ENCODE measurements at regions not wholly inside any gene's neighbourhood (a gene's known extent, or its start where the extent isn't known, plus 50 kb on each side); places are given as distances from the start of the nearest gene placed in this dataset.

GRCh38 chr5:8410618-8411017 lies 541.7 kb downstream of the MTRR start:
- no peaks in the 10 kb centered on the region for H3K4me1 ChIP-seq (ENCODE audit: control insufficient read depth in 2 of 2, insufficient read depth in 2 of 2, low read length in 1 of 2)
- H3K9me3 ChIP-seq (ENCODE audit: control insufficient read depth in 2 of 2, insufficient read depth in 1 of 2, low read depth in 1 of 2, low read length in 1 of 2) = peaks cover 0 to 3% of the 10 kb centered on the region in 2 donors
- no peaks in the 10 kb centered on the region for H3K27me3 ChIP-seq (ENCODE audit: control insufficient read depth in 1 of 2, insufficient read depth in 2 of 2, low read length in 2 of 2)
- no peak overlapping the region for H3K27ac ChIP-seq (ENCODE audit: low read depth in 2 of 2, low read length in 1 of 2)
- no peak overlapping the region for H3K4me3 ChIP-seq (ENCODE audit: low read depth in 1 of 2, low read length in 2 of 2)
- 76% methylated on average over 4 of the region's 4 CpGs for WGBS, 2 donors
- no peaks in the 10 kb centered on the region for H3K36me3 ChIP-seq (ENCODE audit: control insufficient read depth in 2 of 2, insufficient read depth in 2 of 2, low read length in 1 of 2)

- H3K4me1 ChIP-seq (ENCODE audit: control insufficient read depth in 2 of 2, insufficient read depth in 2 of 2, low read length in 1 of 2) = no peaks in the 10 kb centered on the region
- peaks cover 0 to 3% of the 10 kb centered on the region in 2 donors for H3K9me3 ChIP-seq (ENCODE audit: control insufficient read depth in 2 of 2, insufficient read depth in 1 of 2, low read depth in 1 of 2, low read length in 1 of 2)
- no peaks in the 10 kb centered on the region for H3K27me3 ChIP-seq (ENCODE audit: control insufficient read depth in 1 of 2, insufficient read depth in 2 of 2, low read length in 2 of 2)
- H3K27ac ChIP-seq (ENCODE audit: low read depth in 2 of 2, low read length in 1 of 2) = no peak overlapping the region
- H3K36me3 ChIP-seq (ENCODE audit: control insufficient read depth in 2 of 2, insufficient read depth in 2 of 2, low read length in 1 of 2) = no peaks in the 10 kb centered on the region
- H3K4me3 ChIP-seq (ENCODE audit: low read depth in 1 of 2, low read length in 2 of 2) = no peak overlapping the region
- WGBS, 2 donors = 55 to 61% methylated on average over 7 of the region's 7 CpGs
Measured at GRCh38 chr5:8413975-8414374, 545.0 kb downstream of the MTRR start.

GRCh38 chr5:8417316-8418048 lies 548.5 kb downstream of the MTRR start:
- 37 to 42% methylated on average over 4 of the region's 4 CpGs for WGBS, 2 donors
- H3K9me3 ChIP-seq (ENCODE audit: control insufficient read depth in 2 of 2, insufficient read depth in 1 of 2, low read depth in 1 of 2, low read length in 1 of 2) = no peaks in the 10 kb centered on the region
- no peak overlapping the region for H3K27ac ChIP-seq (ENCODE audit: low read depth in 2 of 2, low read length in 1 of 2)
- H3K4me3 ChIP-seq (ENCODE audit: low read depth in 1 of 2, low read length in 2 of 2) = no peak overlapping the region
- no peaks in the 10 kb centered on the region for H3K4me1 ChIP-seq (ENCODE audit: control insufficient read depth in 2 of 2, insufficient read depth in 2 of 2, low read length in 1 of 2)
- no peaks in the 10 kb centered on the region for H3K27me3 ChIP-seq (ENCODE audit: control insufficient read depth in 1 of 2, insufficient read depth in 2 of 2, low read length in 2 of 2)
- no peaks in the 10 kb centered on the region for H3K36me3 ChIP-seq (ENCODE audit: control insufficient read depth in 2 of 2, insufficient read depth in 2 of 2, low read length in 1 of 2)

GRCh38 chr5:8418049-8418426 lies 549.1 kb downstream of the MTRR start:
- no peaks in the 10 kb centered on the region for H3K4me1 ChIP-seq (ENCODE audit: control insufficient read depth in 2 of 2, insufficient read depth in 2 of 2, low read length in 1 of 2)
- no peaks in the 10 kb centered on the region for H3K27me3 ChIP-seq (ENCODE audit: control insufficient read depth in 1 of 2, insufficient read depth in 2 of 2, low read length in 2 of 2)
- H3K9me3 ChIP-seq (ENCODE audit: control insufficient read depth in 2 of 2, insufficient read depth in 1 of 2, low read depth in 1 of 2, low read length in 1 of 2) = no peaks in the 10 kb centered on the region
- H3K4me3 ChIP-seq (ENCODE audit: low read depth in 1 of 2, low read length in 2 of 2) = no peak overlapping the region
- H3K36me3 ChIP-seq (ENCODE audit: control insufficient read depth in 2 of 2, insufficient read depth in 2 of 2, low read length in 1 of 2) = no peaks in the 10 kb centered on the region
- 26 to 42% methylated on average over 3 of the region's 3 CpGs for WGBS, 2 donors
- no peak overlapping the region for H3K27ac ChIP-seq (ENCODE audit: low read depth in 2 of 2, low read length in 1 of 2)

GRCh38 chr5:8429778-8430758 lies 561.1 kb downstream of the MTRR start:
- Histone ChIP-seq H3K4me3 (ENCODE audit: low read depth in 1 of 2, low read length in 2 of 2) (no peak overlapping the region), H3K27me3 (ENCODE audit: control insufficient read depth in 1 of 2, insufficient read depth in 2 of 2, low read length in 2 of 2) (no peaks in the 10 kb centered on the region), H3K4me1 (ENCODE audit: control insufficient read depth in 2 of 2, insufficient read depth in 2 of 2, low read length in 1 of 2) (no peaks in the 10 kb centered on the region), H3K27ac (ENCODE audit: low read depth in 2 of 2, low read length in 1 of 2) (no peak overlapping the region), H3K9me3 (ENCODE audit: control insufficient read depth in 2 of 2, insufficient read depth in 1 of 2, low read depth in 1 of 2, low read length in 1 of 2) (peaks cover 4 to 7% of the 10 kb centered on the region in 2 donors), H3K36me3 (ENCODE audit: control insufficient read depth in 2 of 2, insufficient read depth in 2 of 2, low read length in 1 of 2) (no peaks in the 10 kb centered on the region)
- 90 to 92% methylated on average over 24 of the region's 24 CpGs for WGBS, 2 donors

GRCh38 chr5:8434501-8434900 lies 565.6 kb downstream of the MTRR start:
- no peak overlapping the region for H3K4me3 ChIP-seq (ENCODE audit: low read depth in 1 of 2, low read length in 2 of 2)
- H3K4me1 ChIP-seq (ENCODE audit: control insufficient read depth in 2 of 2, insufficient read depth in 2 of 2, low read length in 1 of 2) = no peaks in the 10 kb centered on the region
- WGBS, 2 donors = 89 to 92% methylated on average over 2 of the region's 2 CpGs
- H3K27ac ChIP-seq (ENCODE audit: low read depth in 2 of 2, low read length in 1 of 2) = no peak overlapping the region
- no peaks in the 10 kb centered on the region for H3K27me3 ChIP-seq (ENCODE audit: control insufficient read depth in 1 of 2, insufficient read depth in 2 of 2, low read length in 2 of 2)
- peaks cover 0 to 3% of the 10 kb centered on the region in 2 donors for H3K9me3 ChIP-seq (ENCODE audit: control insufficient read depth in 2 of 2, insufficient read depth in 1 of 2, low read depth in 1 of 2, low read length in 1 of 2)
- no peaks in the 10 kb centered on the region for H3K36me3 ChIP-seq (ENCODE audit: control insufficient read depth in 2 of 2, insufficient read depth in 2 of 2, low read length in 1 of 2)

- no peaks in the 10 kb centered on the region for H3K36me3 ChIP-seq (ENCODE audit: control insufficient read depth in 2 of 2, insufficient read depth in 2 of 2, low read length in 1 of 2)
- H3K4me1 ChIP-seq (ENCODE audit: control insufficient read depth in 2 of 2, insufficient read depth in 2 of 2, low read length in 1 of 2) = no peaks in the 10 kb centered on the region
- no peak overlapping the region for H3K4me3 ChIP-seq (ENCODE audit: low read depth in 1 of 2, low read length in 2 of 2)
- H3K27me3 ChIP-seq (ENCODE audit: control insufficient read depth in 1 of 2, insufficient read depth in 2 of 2, low read length in 2 of 2) = no peaks in the 10 kb centered on the region
- H3K27ac ChIP-seq (ENCODE audit: low read depth in 2 of 2, low read length in 1 of 2) = no peak overlapping the region
- WGBS, 2 donors = 15 to 32% methylated on average over 1 of the region's 1 CpG
- H3K9me3 ChIP-seq (ENCODE audit: control insufficient read depth in 2 of 2, insufficient read depth in 1 of 2, low read depth in 1 of 2, low read length in 1 of 2) = no peaks in the 10 kb centered on the region
Measured at GRCh38 chr5:8436924-8437323, 568.0 kb downstream of the MTRR start.

GRCh38 chr5:8445139-8445538 lies 576.2 kb downstream of the MTRR start:
- Histone ChIP-seq H3K9me3 (ENCODE audit: control insufficient read depth in 2 of 2, insufficient read depth in 1 of 2, low read depth in 1 of 2, low read length in 1 of 2) (no peaks in the 10 kb centered on the region), H3K36me3 (ENCODE audit: control insufficient read depth in 2 of 2, insufficient read depth in 2 of 2, low read length in 1 of 2) (no peaks in the 10 kb centered on the region), H3K4me3 (ENCODE audit: low read depth in 1 of 2, low read length in 2 of 2) (no peak overlapping the region), H3K4me1 (ENCODE audit: control insufficient read depth in 2 of 2, insufficient read depth in 2 of 2, low read length in 1 of 2) (no peaks in the 10 kb centered on the region), H3K27me3 (ENCODE audit: control insufficient read depth in 1 of 2, insufficient read depth in 2 of 2, low read length in 2 of 2) (no peaks in the 10 kb centered on the region), H3K27ac (ENCODE audit: low read depth in 2 of 2, low read length in 1 of 2) (no peak overlapping the region)
- WGBS, 2 donors = 40 to 45% methylated on average over 1 of the region's 1 CpG

GRCh38 chr5:8446179-8446578 lies 577.2 kb downstream of the MTRR start:
- 39 to 90% methylated on average over 2 of the region's 2 CpGs for WGBS, 2 donors
- no peaks in the 10 kb centered on the region for H3K36me3 ChIP-seq (ENCODE audit: control insufficient read depth in 2 of 2, insufficient read depth in 2 of 2, low read length in 1 of 2)

More at GRCh38 chr5:8446179-8446578, 577.2 kb downstream of the MTRR start:
- H3K9me3 ChIP-seq (ENCODE audit: control insufficient read depth in 2 of 2, insufficient read depth in 1 of 2, low read depth in 1 of 2, low read length in 1 of 2) = no peaks in the 10 kb centered on the region
- H3K27me3 ChIP-seq (ENCODE audit: control insufficient read depth in 1 of 2, insufficient read depth in 2 of 2, low read length in 2 of 2) = no peaks in the 10 kb centered on the region
- no peaks in the 10 kb centered on the region for H3K4me1 ChIP-seq (ENCODE audit: control insufficient read depth in 2 of 2, insufficient read depth in 2 of 2, low read length in 1 of 2)
- no peak overlapping the region for H3K27ac ChIP-seq (ENCODE audit: low read depth in 2 of 2, low read length in 1 of 2)
- no peak overlapping the region for H3K4me3 ChIP-seq (ENCODE audit: low read depth in 1 of 2, low read length in 2 of 2)
